Ishikawa (cell line): ENCODE measurements at regions not wholly inside any gene's neighbourhood (a gene's known extent, or its start where the extent isn't known, plus 50 kb on each side); places are given as distances from the start of the nearest gene placed in this dataset.

Experiments
- CEBPB ChIP-seq: IDR thresholded peaks from 2 replicates; pipeline ENCODE4 v1.6.1; 2012
- CREB1 ChIP-seq: IDR thresholded peaks from 2 replicates; pipeline ENCODE4 v1.6.1; 2012; ENCODE audit warnings: low read depth
- EGR1 ChIP-seq: IDR thresholded peaks from 2 replicates; pipeline ENCODE4 v1.6.1; 2012
- EP300 ChIP-seq: IDR thresholded peaks from 2 replicates; pipeline ENCODE4 v1.6.1; 2012; ENCODE audit warnings: borderline replicate concordance
- FOXM1 ChIP-seq: IDR thresholded peaks from 2 replicates; pipeline ENCODE4 v1.6.1; 2012; ENCODE audit warnings: low read depth, borderline replicate concordance
- NFIC ChIP-seq: IDR thresholded peaks from 2 replicates; pipeline ENCODE4 v1.6.1; 2012
- RAD21 ChIP-seq: IDR thresholded peaks from 2 replicates; pipeline ENCODE4 v1.6.1; 2012; ENCODE audit warnings: low read depth
- TAF1 ChIP-seq: IDR thresholded peaks from 2 replicates; pipeline ENCODE4 v1.6.1; 2012; ENCODE audit warnings: low read depth, mild to moderate bottlenecking
- TCF12 ChIP-seq: IDR thresholded peaks from 2 replicates; pipeline ENCODE4 v1.6.1; 2012; ENCODE audit warnings: low read depth
- TEAD4 ChIP-seq: IDR thresholded peaks from 2 replicates; pipeline ENCODE4 v1.6.1; 2012
- YY1 ChIP-seq: IDR thresholded peaks from 2 replicates; pipeline ENCODE4 v1.6.1; 2012; ENCODE audit warnings: low read depth
- ZBTB7A ChIP-seq: IDR thresholded peaks from 2 replicates; pipeline ENCODE4 v1.6.1; 2012; ENCODE audit warnings: low read depth
- TF ChIP-seq, protein P1 (sequence below): IDR thresholded peaks from 2 replicates; pipeline ENCODE4 v1.6.1; 2012; ENCODE audit warnings: low read depth, mild to moderate bottlenecking
- TF ChIP-seq, protein P2 (sequence below): IDR thresholded peaks from 2 replicates; pipeline ENCODE4 v1.6.1; 2012
- TF ChIP-seq, protein P3 (sequence below): IDR thresholded peaks from 2 replicates; pipeline ENCODE4 v1.6.1; 2012

DNA sequence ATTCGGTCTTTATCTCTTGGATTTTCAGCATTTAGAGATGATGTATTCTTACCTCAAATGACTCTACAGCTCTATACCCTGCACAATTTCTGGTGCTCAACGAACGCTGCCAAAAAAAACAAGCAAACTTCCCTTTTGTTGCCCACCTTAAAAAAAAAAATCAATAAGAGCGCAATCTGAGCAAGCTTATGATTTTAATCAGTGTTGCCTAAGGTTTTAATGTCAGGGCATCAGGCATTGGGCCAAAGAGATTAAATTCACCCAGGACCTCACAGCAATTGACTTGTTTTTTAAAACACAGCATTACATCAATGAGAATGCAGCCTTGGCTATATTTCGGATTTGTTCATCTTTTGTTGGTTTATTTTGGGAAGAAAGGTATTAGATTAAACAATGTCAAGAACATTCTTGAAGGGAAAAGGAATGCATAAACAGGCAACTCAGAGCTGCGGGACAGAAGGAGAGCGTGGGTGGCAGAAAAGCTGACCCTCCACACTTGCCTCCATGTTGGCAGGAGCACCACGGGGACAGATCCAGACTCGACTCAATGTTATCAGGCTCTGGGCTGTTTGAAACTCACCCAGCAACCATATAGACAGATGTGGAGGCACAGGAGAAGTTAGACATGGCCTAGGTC lies 127.5 kb upstream of the DAPK1 start:
- no peak for TF ChIP-seq TAF1
- TF ChIP-seq TCF12, result no peak
- no peak for TF ChIP-seq FOXM1
- TF ChIP-seq EP300, result no peak
- TF ChIP-seq TEAD4, result no peak

DNA sequence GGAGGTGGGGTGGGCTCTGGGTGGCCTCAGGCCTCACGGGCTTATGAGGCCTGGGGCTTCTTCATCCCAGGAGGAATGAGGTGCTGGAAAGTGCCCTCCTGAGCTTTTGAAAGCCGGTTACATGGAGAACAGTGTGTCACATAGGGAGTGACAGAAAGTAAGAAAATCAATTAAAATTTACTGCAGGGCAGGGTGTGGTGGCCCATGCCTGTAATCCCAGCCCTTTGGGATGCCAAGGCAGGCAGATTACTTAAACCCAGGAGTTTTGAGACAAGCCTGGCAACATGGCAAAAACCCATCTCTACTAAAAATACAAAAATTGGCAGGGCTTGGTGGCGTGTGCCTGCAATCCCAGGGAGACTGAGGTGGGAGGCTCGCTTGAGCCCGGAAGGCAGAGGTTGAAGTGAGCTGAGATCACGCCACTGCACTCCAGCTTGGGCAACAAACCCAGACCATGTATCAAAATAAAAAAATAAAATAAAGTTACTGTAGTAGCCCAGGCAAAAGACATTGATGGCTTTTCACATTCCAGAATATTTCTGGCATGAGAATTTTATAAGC lies 125.8 kb upstream of the DAPK1 start:
- TF ChIP-seq, protein P1, sequence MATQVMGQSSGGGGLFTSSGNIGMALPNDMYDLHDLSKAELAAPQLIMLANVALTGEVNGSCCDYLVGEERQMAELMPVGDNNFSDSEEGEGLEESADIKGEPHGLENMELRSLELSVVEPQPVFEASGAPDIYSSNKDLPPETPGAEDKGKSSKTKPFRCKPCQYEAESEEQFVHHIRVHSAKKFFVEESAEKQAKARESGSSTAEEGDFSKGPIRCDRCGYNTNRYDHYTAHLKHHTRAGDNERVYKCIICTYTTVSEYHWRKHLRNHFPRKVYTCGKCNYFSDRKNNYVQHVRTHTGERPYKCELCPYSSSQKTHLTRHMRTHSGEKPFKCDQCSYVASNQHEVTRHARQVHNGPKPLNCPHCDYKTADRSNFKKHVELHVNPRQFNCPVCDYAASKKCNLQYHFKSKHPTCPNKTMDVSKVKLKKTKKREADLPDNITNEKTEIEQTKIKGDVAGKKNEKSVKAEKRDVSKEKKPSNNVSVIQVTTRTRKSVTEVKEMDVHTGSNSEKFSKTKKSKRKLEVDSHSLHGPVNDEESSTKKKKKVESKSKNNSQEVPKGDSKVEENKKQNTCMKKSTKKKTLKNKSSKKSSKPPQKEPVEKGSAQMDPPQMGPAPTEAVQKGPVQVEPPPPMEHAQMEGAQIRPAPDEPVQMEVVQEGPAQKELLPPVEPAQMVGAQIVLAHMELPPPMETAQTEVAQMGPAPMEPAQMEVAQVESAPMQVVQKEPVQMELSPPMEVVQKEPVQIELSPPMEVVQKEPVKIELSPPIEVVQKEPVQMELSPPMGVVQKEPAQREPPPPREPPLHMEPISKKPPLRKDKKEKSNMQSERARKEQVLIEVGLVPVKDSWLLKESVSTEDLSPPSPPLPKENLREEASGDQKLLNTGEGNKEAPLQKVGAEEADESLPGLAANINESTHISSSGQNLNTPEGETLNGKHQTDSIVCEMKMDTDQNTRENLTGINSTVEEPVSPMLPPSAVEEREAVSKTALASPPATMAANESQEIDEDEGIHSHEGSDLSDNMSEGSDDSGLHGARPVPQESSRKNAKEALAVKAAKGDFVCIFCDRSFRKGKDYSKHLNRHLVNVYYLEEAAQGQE, result no peak

DNA sequence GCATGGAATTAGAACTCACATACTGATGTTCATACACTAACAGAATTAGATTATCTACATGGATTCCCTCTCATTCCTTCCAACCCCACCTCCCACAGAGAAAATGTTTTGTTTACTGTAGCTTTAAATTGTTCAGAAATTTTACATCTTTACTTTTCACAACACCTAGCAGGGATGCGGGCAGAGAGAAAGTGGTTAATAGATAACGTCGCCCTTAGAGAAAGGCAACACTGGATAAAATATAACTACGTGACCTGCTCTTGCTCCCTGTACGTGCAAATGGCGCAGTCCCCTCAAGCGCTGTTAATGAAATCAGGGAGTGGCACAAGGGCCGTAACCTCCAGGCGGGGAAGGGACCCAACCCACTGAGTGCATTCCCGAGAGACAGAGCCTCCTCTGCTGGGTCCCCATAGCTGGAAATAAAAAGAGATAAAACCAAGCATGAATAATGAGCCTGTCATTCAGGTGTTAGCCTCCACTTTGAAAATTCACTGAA lies 125.3 kb upstream of the DAPK1 start:
- TF ChIP-seq, protein P1, result no peak
- TF ChIP-seq, protein P2, sequence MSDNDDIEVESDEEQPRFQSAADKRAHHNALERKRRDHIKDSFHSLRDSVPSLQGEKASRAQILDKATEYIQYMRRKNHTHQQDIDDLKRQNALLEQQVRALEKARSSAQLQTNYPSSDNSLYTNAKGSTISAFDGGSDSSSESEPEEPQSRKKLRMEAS, result no peak
- TF ChIP-seq TEAD4 (no peak), EP300 (no peak), TCF12 (no peak)

DNA sequence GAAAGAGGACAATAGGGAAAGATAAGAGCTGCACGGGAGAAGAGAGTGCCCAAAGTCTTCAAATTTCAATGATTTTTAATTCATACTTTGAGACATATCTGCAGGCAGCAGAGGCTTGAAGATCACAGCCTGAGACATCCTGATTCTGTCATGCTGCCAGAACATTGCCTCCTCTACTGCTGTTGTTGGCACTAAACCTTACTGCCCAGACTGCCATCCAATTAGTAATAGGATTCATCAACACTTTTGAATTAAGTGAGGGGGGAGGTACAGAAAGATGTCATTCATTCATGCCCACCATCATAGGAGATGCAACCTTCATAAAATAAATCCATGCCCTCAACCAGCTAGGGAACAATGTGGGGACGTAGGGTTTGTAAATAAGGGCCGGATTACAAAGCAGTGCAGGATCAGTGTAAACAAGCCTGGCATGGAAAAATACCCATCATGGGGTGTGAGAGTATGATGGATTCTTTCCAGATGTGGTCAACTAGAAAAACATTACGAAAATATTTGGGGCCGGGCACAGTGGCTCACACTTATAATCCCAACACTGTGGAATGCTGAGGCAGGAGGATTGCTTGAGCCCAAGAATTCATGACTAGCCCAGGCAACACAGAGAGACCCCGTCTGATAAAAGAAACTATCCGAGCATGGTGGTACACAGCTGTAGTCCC lies 122.1 kb upstream of the DAPK1 start:
- TF ChIP-seq CREB1 (no peak), YY1 (no peak), NFIC (no peak), RAD21 (no peak), ZBTB7A (no peak)

DNA sequence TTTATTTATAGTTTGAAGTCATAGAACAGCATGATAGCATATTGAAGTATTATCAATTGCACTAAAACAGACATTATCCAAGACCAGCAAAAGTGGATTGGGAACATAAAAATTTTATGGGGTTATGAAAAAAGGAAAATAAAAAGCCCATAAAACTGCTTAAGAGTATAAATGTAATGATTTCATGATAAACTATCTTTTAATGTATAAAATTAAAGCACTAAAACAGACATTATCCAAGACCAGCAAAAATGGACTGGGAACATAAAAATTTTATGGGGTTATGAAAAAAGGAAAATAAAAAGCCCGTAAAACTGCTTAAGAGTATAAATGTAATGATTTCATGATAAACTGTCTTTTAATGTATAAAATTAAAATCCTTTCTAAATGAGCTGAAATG lies 119.0 kb upstream of the DAPK1 start:
- TF ChIP-seq, protein P2, result no peak
- TF ChIP-seq YY1 (no peak), RAD21 (no peak), CREB1 (no peak), TAF1 (no peak), CEBPB (no peak), FOXM1 (no peak), EGR1 (no peak)
- TF ChIP-seq, protein P3, sequence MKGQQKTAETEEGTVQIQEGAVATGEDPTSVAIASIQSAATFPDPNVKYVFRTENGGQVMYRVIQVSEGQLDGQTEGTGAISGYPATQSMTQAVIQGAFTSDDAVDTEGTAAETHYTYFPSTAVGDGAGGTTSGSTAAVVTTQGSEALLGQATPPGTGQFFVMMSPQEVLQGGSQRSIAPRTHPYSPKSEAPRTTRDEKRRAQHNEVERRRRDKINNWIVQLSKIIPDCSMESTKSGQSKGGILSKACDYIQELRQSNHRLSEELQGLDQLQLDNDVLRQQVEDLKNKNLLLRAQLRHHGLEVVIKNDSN, result no peak

DNA sequence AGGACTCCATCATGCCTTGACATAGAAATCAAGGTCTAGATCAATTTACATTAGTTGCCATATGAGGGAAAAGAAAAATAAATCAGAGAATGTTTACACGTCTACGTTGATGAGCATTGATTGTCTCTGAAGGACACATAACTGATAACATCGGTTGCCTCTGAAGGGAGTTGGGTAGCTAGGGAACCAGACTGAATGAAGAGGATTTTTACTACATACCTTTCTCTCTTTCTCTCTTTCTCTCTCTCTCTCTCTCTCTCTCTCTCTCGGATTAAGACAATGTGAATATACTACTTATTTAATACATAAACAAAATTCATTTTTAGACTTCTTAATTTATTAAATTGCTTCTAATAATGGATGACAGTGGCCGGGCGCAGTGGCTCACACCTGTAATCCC lies 118.4 kb upstream of the DAPK1 start:
- TF ChIP-seq, protein P1, result no peak
- no peak for TF ChIP-seq TCF12
- no peak for TF ChIP-seq ZBTB7A
- no peak for TF ChIP-seq FOXM1
- TF ChIP-seq EP300, result no peak
- TF ChIP-seq, protein P2, result no peak
- TF ChIP-seq YY1, result no peak
- TF ChIP-seq TAF1, result no peak
- no peak for TF ChIP-seq CREB1
- TF ChIP-seq, protein P3, result no peak
- TF ChIP-seq RAD21, result no peak
- TF ChIP-seq NFIC, result no peak
- no peak for TF ChIP-seq EGR1
- TF ChIP-seq CEBPB, result no peak
- no peak for TF ChIP-seq TEAD4
